ENCODE measurements at regions not wholly inside any gene's neighbourhood (a gene's known extent, or its start where the extent isn't known, plus 50 kb on each side); places are given as distances from the start of the nearest gene placed in this dataset.
A peak's percentile ranks its signal among the peaks of the same experiment; 100 is the strongest.
"Not testable (repeated sequence)": the region's sequence is repeated elsewhere in the genome, so short reads cannot be mapped to it uniquely, and the experiment has no call there.

- not testable (repeated sequence) for H3K36me3 Mint-ChIP-seq; DNase-seq (ENCODE audit: low spot score in 2 of 2, unreplicated experiment in 2 of 2); H3K4me3 Mint-ChIP-seq; H3K9me3 Mint-ChIP-seq; H3K27me3 Mint-ChIP-seq (ENCODE audit: low read depth)
- Mint-ChIP-seq H3K27ac (peak overlapping the region; percentile 47), H3K4me1 (peaks cover 34% of the 10 kb centered on the region)
These were observed 54.8 kb upstream of the FAM90A1 start for GRCh38 chr12:8282181-8282580.

DNA sequence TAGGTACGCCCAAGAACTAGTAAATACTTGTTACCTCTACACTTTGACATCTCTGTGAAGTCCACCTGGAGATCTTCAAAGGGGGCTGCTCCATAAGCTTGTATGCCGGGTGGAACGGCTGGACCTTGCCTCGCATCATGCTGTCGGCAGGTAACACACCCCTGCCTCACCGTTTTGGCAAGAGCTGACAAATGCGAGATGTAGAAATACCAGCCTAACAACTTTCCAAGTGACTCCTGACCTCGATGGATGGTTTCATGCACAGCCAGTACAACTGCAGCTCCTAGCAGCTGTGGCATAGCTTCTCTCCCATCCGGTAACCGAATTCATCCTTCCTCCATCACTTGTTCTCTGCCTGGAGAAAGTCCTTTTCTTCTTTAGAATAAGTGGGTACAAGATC lies 58.3 kb upstream of the FAM90A1 start:
- not testable (repeated sequence) for DNase-seq (ENCODE audit: low spot score in 2 of 2, unreplicated experiment in 2 of 2); H3K9me3 Mint-ChIP-seq; H3K27ac Mint-ChIP-seq; H3K27me3 Mint-ChIP-seq (ENCODE audit: low read depth); H3K4me3 Mint-ChIP-seq; H3K36me3 Mint-ChIP-seq
- H3K4me1 Mint-ChIP-seq, result peaks cover 25% of the 10 kb centered on the region

DNA sequence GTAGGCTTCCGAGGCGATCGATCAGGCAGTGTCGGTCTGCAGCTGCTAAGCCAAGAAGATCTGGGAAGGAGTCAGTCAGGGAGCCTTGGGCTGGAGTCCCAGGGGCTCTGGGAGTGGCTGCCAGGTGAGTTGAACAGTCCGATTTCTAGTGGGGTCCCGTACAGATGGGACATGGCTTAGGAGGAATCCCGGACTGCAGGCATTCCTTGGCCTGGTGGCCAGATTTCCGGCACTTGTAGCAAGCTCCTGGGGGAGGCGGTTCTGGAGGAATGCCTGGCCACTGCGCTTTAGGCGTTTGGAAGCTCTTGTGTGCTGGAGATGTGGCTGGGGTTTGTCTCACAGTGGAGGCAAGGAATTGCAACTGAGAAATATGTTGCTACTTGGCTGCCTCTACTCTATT lies 64.3 kb upstream of the FAM90A1 start:
- not testable (repeated sequence) for H3K27ac Mint-ChIP-seq; H3K27me3 Mint-ChIP-seq (ENCODE audit: low read depth); H3K36me3 Mint-ChIP-seq; DNase-seq (ENCODE audit: low spot score in 2 of 2, unreplicated experiment in 2 of 2); H3K4me1 Mint-ChIP-seq; H3K9me3 Mint-ChIP-seq; H3K4me3 Mint-ChIP-seq

- H3K27ac Mint-ChIP-seq; H3K4me3 Mint-ChIP-seq; H3K27me3 Mint-ChIP-seq (ENCODE audit: low read depth); H3K36me3 Mint-ChIP-seq; DNase-seq (ENCODE audit: low spot score in 2 of 2, unreplicated experiment in 2 of 2); H3K4me1 Mint-ChIP-seq; H3K9me3 Mint-ChIP-seq: not testable (repeated sequence)
These were observed 67.2 kb upstream of the FAM90A1 start for GRCh38 chr12:8294662-8295061.

- not testable (repeated sequence) for H3K4me3 Mint-ChIP-seq; H3K4me1 Mint-ChIP-seq; DNase-seq (ENCODE audit: low spot score in 2 of 2, unreplicated experiment in 2 of 2); H3K9me3 Mint-ChIP-seq; H3K27me3 Mint-ChIP-seq (ENCODE audit: low read depth); H3K36me3 Mint-ChIP-seq; H3K27ac Mint-ChIP-seq
These were observed 81.2 kb upstream of the FAM90A1 start for GRCh38 chr12:8308611-8309010.

GRCh38 chr12:8315997-8316396 lies 88.6 kb upstream of the FAM90A1 start:
- not testable (repeated sequence) for H3K36me3 Mint-ChIP-seq; H3K4me3 Mint-ChIP-seq; H3K27ac Mint-ChIP-seq; H3K9me3 Mint-ChIP-seq; H3K27me3 Mint-ChIP-seq (ENCODE audit: low read depth); DNase-seq (ENCODE audit: low spot score in 2 of 2, unreplicated experiment in 2 of 2)
- peaks cover 28% of the 10 kb centered on the region for H3K4me1 Mint-ChIP-seq

DNA sequence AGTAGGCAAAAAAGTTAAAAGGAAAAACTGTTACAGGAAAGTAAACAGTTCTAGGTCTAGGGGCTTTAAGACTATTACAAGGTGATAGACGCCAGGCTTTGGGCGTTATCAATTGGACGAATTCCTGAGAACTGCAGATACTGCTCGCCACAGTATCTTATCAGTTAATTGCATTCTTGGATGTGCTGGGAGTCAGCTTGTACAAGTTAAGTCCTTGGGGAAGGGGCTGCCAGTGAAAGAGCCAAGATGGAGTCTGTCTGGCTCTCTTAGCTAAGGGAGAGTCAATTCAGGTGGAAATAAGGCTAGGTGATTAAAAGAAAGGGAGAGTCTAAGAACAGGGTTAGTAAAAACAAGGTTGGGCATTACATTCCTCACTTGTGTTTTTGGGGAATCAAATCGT lies 90.3 kb upstream of the FAM90A1 start:
- not testable (repeated sequence) for H3K36me3 Mint-ChIP-seq; H3K9me3 Mint-ChIP-seq; H3K4me3 Mint-ChIP-seq; H3K27me3 Mint-ChIP-seq (ENCODE audit: low read depth); DNase-seq (ENCODE audit: low spot score in 2 of 2, unreplicated experiment in 2 of 2)
- peak overlapping the region; percentile 80 for H3K27ac Mint-ChIP-seq
- peaks cover 43% of the 10 kb centered on the region for H3K4me1 Mint-ChIP-seq

DNA sequence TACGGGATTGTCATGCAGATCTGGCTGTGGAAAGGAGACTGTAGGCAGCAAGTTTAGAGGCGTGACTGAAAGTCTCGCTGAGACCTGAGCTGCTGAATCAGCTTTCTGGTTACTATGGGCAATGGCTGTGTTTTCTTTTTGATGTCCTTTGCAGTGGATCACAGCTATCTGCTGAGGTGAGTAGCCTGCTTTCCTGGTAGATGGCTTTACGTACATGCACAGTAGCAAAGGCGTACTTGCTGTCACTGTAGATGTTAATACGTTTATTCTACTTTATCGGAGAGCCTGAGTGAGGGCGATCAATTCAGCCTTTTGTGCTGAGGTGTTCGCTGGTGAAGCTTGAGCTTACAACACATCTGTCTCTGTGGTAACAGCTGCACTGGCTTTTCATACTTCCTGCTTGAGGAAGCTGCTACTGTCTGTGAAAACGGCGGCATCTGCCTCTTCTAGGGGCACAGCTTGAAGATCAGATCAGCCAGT lies 92.9 kb upstream of the FAM90A1 start:
- not testable (repeated sequence) for H3K9me3 Mint-ChIP-seq; H3K27ac Mint-ChIP-seq; DNase-seq (ENCODE audit: low spot score in 2 of 2, unreplicated experiment in 2 of 2); H3K36me3 Mint-ChIP-seq; H3K27me3 Mint-ChIP-seq (ENCODE audit: low read depth)
- H3K4me1 Mint-ChIP-seq, result peaks cover 47% of the 10 kb centered on the region
- H3K4me3 Mint-ChIP-seq, result peak overlapping the region; percentile 35

DNA sequence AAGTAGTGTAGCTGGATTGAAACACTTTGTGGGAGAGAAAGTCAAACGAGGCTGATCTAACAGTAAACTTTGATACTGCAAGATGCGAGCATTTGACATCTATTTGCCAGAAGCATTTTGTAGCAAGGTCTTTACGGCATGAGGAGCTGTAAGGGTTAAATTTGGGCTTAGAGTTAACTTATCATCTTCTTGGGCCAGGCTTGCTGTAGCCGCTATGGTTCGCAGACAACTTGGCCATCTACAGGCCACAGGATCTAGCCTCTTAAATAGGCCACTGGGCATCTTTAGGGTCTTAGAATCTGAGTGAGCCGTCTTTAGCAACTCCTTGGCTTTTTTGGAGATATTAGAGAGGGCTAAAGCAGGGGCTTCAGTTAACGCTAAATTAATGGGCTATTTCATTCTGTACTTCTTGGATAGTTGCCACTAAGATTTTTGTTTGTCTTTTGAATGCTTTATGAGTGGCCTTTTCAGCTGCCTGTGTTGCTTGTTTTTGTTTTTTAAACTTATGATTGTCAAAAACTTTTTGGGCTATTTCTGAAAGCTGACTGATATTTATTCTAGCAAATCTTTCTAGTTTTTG lies 93.5 kb upstream of the FAM90A1 start:
- DNase-seq (ENCODE audit: low spot score in 2 of 2, unreplicated experiment in 2 of 2); H3K27me3 Mint-ChIP-seq (ENCODE audit: low read depth); H3K36me3 Mint-ChIP-seq; H3K27ac Mint-ChIP-seq; H3K9me3 Mint-ChIP-seq: not testable (repeated sequence)
- Mint-ChIP-seq H3K4me1 (peaks cover 47% of the 10 kb centered on the region), H3K4me3 (peak overlapping the region; percentile 35)

GRCh38 chr12:8325145-8325839 lies 97.9 kb upstream of the FAM90A1 start:
- not testable (repeated sequence) for H3K4me3 Mint-ChIP-seq; H3K27me3 Mint-ChIP-seq (ENCODE audit: low read depth); DNase-seq (ENCODE audit: low spot score in 2 of 2, unreplicated experiment in 2 of 2); H3K27ac Mint-ChIP-seq; H3K36me3 Mint-ChIP-seq
- Mint-ChIP-seq H3K4me1 (peaks cover 27% of the 10 kb centered on the region), H3K9me3 (peaks cover 16% of the 10 kb centered on the region)

DNA sequence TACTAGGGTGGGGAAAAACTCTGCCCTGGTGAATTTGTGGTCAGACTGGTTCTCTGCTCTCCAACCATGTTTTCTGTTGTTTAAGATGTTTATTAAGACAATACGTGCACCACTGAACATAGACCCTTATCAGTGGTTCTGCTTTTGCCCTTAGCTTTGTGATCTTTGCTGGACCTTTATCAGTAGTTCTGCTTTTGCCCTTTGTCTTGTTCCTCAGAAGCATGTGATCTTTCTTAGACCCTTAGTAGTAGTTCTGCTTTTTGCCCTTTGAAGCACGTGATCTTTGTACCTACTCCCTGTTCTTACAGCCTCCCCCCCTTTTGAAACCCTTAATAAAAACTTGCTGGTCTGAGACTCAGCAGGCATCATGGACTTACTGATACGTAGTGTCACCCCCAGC lies 101.4 kb upstream of the FAM90A1 start:
- not testable (repeated sequence) for H3K4me1 Mint-ChIP-seq; H3K4me3 Mint-ChIP-seq; H3K27ac Mint-ChIP-seq; DNase-seq (ENCODE audit: low spot score in 2 of 2, unreplicated experiment in 2 of 2); H3K36me3 Mint-ChIP-seq; H3K27me3 Mint-ChIP-seq (ENCODE audit: low read depth)
- H3K9me3 Mint-ChIP-seq, result peaks cover 19% of the 10 kb centered on the region

DNA sequence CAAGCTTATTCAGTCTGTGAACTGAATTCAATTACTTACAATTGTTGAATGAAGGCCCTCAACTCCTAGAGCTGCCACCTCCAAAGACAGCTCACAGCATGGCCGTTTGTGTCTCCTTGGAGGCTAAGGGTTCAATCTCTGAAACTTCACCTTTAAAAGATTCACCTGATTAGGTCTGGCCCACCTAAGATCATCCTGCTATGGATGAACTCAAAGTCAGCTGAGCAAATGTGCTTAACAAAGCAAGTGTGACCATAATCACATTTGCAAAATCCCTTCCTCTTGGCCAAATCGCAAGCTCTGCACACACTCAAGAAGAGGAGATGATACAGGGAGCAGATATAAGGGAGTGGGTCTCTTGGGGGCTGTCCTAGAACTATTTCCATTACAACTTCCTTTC lies 105.0 kb upstream of the FAM90A1 start:
- not testable (repeated sequence) for H3K4me1 Mint-ChIP-seq; H3K36me3 Mint-ChIP-seq; DNase-seq (ENCODE audit: low spot score in 2 of 2, unreplicated experiment in 2 of 2); H3K4me3 Mint-ChIP-seq; H3K27ac Mint-ChIP-seq; H3K27me3 Mint-ChIP-seq (ENCODE audit: low read depth)
- peaks cover 19% of the 10 kb centered on the region for H3K9me3 Mint-ChIP-seq

- H3K27me3 Mint-ChIP-seq (ENCODE audit: low read depth); H3K36me3 Mint-ChIP-seq; DNase-seq (ENCODE audit: low spot score in 2 of 2, unreplicated experiment in 2 of 2); H3K4me1 Mint-ChIP-seq; H3K4me3 Mint-ChIP-seq; H3K27ac Mint-ChIP-seq: not testable (repeated sequence)
- peaks cover 21% of the 10 kb centered on the region for H3K9me3 Mint-ChIP-seq
These were observed 104.7 kb upstream of the CLEC6A start for GRCh38 chr12:8351073-8351472.

- H3K9me3 Mint-ChIP-seq, result peaks cover 11% of the 10 kb centered on the region
- H3K27ac Mint-ChIP-seq; DNase-seq (ENCODE audit: low spot score in 2 of 2, unreplicated experiment in 2 of 2); H3K27me3 Mint-ChIP-seq (ENCODE audit: low read depth); H3K4me1 Mint-ChIP-seq; H3K36me3 Mint-ChIP-seq; H3K4me3 Mint-ChIP-seq: not testable (repeated sequence)
These were observed 101.0 kb upstream of the CLEC6A start for GRCh38 chr12:8354741-8355140.

DNA sequence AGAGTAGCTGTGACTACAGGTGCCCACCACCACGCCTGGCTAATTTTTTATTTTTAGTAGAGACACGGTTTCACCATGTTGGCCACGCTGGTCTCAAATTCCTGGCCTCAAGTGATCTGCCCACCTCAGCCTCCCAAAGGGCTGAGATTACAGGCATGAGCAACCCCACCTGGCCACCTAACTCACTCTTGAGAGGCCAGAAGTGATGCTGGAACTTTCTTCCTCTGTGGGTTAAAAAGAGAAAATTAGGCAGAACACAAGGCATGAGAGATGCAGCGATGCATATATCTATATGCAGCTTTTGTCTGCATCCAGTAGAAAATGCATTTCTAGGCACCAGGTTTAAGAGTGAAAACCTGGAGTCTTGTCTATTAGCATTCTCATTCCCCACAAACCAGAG lies 100.2 kb upstream of the CLEC6A start:
- H3K4me3 Mint-ChIP-seq; H3K4me1 Mint-ChIP-seq; H3K27ac Mint-ChIP-seq; H3K36me3 Mint-ChIP-seq; DNase-seq (ENCODE audit: low spot score in 2 of 2, unreplicated experiment in 2 of 2); H3K27me3 Mint-ChIP-seq (ENCODE audit: low read depth): not testable (repeated sequence)
- H3K9me3 Mint-ChIP-seq, result peaks cover 11% of the 10 kb centered on the region

Data from mesothelial cell of epicardium (in vitro differentiated cells).